ENCODE measurements at regions not wholly inside any gene's neighbourhood (a gene's known extent, or its start where the extent isn't known, plus 50 kb on each side); places are given as distances from the start of the nearest gene placed in this dataset.

DNA sequence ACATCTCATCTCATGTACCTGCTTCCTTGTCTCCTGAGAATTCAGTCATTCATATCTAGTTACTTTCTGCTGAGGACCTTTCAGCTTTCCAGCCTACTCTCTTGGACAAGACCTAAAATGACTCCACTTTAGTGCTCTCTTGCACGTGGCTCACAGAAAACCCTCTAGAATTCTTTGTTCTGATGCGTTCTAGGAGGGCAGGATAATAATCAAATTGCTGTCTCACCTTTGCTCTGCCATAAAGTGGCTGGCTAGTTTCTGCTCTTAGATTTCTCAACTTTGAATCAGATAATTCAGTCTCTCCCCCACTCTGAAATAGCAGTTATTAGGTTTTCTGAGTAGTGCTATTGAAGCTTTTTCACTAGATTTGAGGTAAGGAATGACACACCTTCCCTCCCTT lies 429.5 kb upstream of the FBXO33 start:
- DNase-seq (ENCODE audit: low spot score), result no peak

DNA sequence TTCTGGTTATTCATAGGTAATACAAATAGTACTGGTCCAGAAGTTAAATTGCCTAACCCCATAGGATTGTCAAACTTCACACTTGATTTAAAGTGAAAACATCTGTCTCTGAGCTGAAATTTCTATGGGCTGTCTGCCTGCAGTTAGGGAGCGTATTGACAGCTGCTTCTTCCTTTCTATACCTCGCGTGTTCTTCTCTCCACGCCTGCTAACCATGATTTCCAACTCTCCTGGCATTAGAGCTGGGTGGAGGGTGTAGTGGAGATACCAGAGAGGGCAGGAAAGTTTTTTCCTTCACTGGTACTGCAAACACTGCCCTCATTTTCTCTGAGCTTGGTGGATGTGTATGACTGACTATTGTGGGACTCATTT lies 429.0 kb upstream of the FBXO33 start:
- DNase-seq (ENCODE audit: low spot score), result no peak

DNA sequence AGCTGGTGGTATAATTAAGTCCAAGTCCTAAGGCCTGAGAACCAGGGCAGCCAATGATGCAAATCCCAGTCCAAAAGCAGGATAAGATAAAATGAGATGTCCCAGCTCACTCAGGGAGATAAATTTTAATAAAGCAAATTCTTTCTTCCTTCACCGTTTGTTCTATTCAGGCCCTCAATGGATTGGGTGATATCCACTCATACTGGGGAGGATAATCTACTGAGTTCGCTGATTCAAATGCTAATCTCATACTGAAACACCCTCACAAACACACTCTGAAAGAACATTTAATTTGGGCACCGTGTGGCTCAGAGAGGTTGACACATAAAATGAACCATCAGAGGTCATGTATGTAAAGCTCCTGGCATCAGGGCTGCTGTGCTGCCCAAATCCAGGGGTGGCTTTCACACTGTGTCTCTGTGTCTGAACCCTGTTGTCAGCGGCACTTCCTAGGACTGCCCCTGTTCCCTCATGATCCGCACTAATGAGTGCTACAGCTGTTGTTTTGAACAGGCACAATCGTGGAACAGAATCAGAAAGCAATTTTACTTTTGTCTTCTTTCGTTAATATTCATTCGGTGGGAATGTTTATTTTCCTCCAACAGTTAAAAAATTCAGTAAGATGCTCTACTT lies 428.5 kb upstream of the FBXO33 start:
- no peak for DNase-seq (ENCODE audit: low spot score)

DNA sequence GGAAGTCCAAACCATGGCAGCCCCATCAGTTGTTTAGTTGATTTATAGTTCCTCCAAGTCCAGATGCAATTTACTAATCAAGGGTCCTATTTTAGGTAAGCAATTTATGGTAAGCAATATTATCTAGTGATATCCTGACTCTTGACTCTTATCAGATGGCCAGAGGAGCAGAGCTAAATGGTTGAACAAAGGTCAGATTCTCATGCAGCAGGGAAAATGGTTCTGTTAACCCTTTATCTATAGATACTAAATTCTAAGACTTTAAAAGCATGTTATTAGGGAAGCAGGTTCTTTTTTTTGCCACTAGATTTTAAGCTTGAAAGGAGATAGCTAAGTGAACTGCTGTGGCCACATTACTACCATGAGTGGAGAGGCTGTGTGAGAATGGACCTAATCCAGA lies 427.1 kb upstream of the FBXO33 start:
- DNase-seq (ENCODE audit: low spot score), result no peak

DNA sequence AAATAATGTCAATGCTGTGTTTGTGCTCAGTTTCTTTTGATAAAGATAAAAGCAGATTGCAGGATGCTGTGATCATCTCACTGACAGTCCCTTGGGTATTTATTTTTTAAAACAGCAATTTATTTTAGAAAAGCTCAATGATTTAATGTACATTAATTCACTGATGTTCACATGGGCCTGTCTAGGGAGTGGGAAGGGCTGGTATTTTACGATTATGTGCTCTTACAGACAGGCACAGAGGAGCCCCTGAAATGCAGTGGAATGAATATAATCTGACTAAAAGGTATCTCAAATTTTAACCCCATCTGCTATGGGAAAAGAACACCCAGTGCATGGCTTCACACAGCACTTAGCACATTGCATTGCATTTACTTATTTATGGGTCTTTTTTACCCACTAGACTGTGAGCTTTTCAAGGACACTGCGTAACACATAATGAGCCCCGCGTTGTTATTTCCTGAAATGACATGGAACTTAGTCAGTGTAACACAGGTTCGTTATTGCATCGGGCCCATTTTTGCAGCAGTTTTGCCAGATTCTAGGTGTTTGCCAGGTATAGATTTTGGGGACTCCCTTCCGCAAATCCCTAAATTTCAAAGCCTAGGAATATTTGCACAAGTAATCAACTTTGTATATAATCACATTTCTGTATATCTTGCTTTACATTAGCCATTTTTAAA lies 425.3 kb upstream of the FBXO33 start:
- DNase-seq (ENCODE audit: low spot score), result no peak

DNA sequence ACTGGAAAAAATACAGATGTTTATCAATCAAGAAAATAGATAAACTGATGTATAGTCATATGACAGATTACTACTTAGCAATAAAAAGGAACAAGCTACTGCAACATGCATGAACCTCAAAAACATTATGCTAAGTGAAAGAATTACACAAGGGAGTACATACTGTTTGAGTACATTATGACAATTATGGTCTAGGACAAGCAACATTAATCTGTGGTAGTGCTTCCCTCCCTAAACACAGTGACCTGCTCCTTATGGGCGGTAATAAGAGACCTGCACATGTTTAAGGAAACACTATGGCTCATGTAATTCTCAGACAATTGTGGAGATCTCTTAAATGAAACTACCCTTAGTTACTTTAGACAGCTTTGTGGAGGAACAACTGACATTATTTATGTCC lies 421.2 kb upstream of the FBXO33 start:
- no peak for DNase-seq (ENCODE audit: low spot score)

DNA sequence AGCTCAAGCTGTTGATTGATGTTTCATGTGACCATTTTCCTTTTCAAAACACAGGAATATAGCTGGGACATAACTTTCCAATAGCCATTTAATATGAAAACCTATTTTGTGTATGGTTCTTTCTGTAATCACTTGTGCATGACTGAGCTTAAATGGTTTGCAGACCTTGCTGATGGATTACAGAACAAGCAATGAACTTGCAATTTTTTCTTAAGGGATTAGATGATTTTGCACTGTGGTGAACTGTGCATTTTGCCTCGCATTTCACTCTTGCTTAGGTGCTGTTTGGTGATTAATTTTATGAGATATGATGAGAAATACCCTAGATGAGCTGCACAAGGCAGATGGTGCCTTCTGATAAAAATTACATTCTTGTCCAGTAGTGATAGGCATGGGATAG lies 419.0 kb upstream of the FBXO33 start:
- DNase-seq (ENCODE audit: low spot score), result no peak

DNA sequence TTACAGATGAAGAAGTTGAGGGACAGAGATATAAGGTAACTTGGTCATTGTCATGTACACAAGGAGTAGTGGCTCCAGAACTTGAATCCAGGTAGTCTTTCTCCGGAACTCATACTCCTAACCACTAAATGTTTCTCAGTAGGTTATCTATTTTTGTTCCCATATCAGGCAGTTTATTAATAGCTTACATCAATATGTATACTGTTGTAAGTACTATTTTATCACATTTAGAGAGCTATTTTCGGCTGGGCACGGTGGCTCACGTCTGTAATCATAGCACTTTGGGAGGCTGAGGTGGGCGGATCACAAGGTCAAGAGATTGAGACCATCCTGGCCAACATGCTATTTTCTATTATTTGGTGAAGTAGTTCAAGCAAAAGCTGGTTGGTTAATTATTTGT lies 415.6 kb upstream of the FBXO33 start:
- DNase-seq (ENCODE audit: low spot score), result no peak

DNA sequence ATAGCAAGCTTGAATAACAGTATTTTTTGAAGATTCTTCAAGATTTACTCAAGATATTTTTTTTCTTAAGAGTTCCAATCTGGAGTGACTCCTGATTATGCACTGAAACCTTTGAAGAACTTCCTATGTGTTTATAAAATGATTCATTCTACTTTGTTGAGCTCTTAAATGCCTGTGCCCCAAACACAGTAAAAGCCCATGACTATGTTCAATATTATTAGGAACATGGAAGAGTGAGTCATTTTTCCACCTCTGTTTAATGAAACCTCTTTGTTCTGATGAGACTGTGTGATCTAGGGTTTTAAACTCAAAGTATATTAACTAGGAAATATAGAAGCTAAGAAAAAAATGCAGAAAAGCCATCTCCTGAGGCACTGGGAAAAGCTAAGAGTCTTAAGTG lies 415.0 kb upstream of the FBXO33 start:
- DNase-seq (ENCODE audit: low spot score), result no peak

DNA sequence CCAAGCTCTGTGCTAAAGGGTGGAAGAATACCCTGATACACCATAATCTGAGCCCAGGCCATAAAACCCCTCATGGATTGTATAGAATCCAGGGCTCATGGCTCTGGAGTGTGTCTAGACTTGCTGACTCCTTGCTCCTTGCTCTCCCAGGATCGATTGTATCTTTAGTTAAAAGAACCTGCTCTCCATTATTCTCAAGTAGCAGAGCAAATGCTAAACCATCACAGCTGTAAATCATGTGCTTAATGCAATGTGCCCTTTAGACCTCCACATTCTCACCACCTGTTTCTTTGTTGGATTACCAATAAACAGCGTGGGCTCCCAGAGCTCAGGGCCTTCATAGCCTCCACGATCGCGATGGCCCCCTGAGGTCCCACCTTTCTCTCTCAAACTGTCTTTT lies 411.6 kb upstream of the FBXO33 start:
- no peak for DNase-seq (ENCODE audit: low spot score)

DNA sequence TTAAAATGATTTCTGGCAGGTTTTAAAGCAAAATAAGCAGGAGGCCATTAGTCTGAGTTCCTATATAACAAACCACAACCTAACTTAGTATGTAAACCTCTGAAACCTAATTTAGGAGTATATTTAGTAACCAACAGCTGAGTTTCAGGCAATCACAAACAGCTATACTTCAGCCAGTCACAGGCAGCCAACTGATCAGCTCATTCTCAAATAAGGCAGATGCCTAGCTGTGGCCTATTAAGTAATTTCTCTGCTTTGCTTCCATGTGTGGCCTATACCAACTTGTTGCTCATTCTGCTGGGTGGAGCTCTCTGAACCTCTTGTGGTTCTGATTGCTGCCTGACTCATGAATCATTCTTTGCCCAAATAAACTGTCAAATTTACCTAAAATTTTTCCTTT lies 408.9 kb upstream of the FBXO33 start:
- DNase-seq (ENCODE audit: low spot score), result peak; percentile 27

DNA sequence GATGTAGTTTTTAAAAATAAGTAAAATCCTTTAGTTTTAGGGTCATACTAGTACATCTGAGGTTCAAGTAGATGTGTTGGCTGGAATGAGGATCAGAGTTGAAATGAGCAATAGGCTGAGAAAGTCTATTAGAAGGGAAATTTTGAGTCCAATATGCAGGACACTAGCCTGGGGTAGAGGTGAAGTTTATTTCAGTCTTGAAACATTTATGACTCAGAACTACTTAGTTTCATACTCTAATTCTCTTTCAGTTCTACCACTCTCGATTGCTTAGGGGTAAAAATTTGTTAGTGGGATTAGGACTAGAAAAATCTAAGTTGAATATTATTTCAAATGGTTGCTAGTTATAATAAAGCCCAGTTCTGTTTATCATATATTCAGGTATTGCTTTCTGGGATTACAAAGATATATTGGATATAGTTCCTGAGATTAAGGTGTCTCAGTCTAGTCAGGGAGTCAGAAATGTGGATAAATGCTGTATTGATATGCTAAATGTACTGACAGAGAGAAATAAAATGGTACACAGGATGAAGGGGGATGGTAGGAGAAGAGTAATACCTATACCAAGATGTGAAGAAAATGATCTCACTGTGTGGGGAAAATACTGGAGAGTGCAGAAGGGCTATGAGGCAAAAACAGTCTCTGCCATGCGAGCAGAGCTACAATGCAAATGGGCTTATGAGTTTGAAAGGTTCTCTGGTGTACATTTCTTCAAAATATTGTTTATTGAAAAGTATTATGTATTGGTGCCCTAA lies 395.8 kb upstream of the FBXO33 start:
- no peak for DNase-seq (ENCODE audit: low spot score)

DNA sequence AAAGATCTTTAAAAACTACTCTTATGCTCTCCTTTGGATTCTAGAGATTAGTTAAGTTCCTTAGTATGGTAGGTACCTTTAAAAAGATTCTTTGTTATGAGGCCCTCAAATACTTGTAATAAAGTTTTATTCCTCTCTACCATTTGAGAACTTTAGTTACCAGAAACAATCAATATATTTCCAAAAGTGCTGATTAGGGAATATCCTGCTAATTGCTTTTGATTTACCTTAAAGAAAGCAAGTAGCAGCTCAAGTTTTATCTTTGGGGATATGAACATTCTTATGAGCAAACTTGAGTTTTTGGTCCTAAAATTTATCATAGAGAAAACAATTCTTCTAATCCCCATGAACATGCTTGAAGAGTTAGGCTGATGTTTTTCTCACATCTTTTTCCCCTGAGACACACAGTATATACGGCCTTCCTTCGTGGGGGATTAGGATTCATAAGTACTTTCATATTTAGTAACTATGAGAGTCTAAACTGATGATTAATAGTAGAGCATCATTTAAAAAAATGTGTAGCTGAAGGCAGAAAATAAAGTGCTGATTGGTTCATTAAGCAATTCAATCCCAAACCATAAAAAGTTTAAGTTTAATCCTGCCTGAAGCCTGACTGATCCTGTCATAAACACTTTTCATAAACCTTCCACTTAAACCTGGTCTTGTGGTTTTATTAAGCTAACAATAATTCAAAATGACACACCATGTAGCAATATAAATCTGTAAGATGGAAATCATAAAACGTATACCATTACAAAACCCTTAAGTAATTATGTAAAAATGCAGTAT lies 380.5 kb upstream of the FBXO33 start:
- DNase-seq (ENCODE audit: low spot score), result no peak

DNA sequence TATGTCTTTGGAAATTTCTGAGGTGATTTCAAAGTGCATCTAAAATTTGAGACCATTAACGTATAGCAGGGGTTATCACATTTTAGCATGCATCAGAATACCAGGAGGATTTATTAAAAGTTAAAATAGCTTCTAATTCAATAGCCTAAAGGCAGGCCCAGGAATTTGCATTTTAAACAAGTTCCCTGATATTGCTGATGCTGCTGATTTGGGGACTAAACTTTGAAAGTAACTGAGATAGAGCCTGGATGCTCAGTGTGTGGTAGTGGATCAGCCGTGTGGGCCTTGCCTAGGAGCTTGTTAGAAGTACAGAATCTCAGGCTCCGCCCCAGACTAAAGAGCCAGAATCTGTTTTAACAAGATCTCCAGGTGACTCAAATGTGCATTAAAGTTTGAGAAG lies 375.0 kb upstream of the FBXO33 start:
- DNase-seq (ENCODE audit: low spot score), result no peak

DNA sequence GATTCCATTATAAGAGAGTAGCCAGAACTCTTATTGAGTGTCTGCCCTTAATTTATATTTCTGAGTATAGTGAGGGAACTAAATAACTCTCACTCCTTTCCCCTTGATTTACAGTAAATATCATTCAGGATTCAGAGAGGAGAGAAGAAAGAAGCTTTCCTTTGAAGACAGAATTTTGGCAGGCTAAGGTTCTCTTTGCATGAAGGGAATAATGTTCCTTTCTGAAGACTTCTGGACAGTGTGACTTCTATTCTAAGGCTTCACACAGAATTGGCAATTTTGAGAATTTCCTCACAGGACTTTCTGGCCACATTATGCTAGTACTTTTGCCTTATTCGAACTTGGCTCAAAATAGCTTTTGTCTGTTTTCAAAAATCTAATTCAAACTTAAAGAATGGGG lies 352.2 kb upstream of the FBXO33 start:
- DNase-seq (ENCODE audit: low spot score), result no peak

DNA sequence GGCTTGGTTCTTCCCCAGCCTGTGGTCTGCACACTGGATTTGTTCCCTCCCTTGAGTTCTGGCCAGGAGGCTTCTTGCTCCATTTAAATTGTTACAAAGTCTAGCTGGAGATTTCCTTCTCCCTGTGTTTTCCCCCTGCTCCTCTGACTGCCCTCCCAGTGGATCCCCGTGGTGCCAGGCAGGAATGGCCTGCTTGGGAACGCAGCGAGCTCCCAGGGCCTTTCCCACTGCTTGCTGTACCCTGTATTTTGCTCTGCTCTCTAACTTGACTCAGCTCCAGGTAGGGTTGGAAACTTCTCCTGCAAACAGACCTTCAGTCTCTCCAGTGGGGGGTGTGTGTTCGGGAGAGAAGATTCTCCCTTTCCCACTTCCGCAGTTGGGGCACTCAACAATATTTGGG lies 349.2 kb upstream of the FBXO33 start:
- DNase-seq (ENCODE audit: low spot score), result no peak

DNA sequence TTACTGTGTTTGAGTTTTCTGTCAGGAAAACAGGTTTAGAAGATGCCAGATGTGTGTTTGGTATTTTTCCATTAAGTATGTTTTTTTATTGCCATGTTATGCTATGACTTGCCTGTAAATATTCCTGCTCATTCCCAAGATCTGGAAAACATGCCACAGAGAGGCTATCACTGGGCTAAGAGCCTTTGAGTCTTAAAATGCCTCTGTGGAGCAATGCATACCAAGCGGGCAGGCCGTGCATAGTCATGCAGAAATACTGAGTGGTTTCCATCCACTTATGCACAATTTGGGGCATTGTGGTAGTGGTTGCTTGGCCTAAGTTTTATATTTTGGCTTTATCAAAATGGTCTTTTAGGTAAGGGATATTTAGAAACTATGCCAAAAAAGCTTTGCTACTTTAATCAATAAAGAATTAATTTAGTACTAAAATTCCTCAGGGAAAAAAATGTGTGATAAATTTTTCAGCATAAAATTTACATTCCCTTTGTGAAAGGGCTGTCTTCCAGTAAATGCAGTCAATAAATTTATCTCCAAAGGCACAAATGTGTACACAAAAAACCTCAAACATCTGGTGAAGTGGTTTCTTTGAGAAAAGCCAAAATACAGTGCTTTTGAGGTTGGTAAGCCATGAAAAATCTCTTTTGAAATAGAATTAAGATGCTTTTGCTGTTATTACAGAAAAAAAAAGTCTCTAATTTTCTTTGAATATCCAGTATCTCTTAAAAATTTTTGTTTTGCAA lies 341.3 kb upstream of the FBXO33 start:
- no peak for DNase-seq (ENCODE audit: low spot score)

DNA sequence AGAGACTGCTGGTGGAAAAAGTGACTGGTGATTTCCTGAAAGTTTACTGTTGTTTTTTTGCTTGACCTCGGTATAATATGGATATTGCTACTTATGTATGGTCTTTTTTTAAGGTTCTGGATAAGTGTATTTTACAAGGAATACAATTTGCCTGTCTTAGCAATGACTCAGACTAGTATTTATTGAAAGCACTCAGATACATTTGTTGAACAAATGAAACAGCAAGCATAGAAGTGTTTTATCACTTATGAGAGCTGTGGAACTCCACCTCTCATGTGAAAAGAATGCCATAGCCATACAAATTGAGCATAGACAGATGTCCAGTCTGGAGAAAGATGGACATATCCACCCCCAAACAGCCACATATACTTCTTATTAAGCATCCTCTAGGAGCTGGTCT lies 340.4 kb upstream of the FBXO33 start:
- DNase-seq (ENCODE audit: low spot score), result no peak

DNA sequence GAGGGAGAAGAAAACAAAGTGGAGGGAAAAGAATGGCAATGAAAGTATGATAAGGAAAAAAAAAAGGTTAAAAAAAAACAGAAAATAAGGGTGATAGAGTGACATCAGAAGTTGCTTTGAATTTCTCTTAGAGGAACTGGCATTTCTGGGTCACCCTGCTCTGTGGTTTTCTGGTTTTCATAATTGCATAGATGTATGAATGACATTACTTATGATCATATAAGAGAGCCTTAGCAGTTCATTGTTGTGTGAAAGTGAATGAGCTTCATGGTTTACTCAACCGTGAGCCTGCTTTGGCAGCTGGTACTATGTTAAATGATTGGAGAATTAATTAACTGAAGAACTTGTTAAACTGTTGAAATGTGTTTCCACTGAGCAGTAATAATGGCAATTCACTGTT lies 336.4 kb upstream of the FBXO33 start:
- DNase-seq (ENCODE audit: low spot score), result peak; percentile 2

DNA sequence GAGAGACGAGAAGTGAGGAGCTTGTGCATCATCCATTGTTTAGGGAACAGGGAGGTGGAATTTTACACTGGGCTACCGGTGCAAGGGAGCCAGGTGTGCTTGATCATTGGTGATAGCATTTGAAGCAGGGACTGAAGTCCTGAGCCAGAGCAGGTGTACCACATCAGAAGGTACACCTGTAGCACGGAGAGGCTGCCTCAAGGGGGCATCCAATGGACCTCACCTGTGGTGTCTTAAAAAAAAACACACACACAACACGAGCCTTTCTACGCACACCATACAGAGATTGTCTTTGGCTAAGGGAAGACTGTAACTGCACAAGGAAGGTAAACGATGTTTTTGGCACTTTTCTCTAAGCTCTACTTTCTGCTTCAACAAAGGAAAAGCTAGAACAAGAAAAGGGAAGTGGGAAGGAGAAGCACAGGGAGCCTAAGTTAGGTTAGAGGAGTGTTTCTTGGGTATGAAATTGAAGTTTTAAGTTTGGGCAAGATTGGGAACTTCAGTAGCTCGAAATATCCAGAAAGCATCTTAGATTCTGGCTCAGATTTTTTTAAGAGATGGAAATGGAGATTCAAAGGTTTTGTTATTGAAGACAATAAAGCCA lies 334.3 kb upstream of the FBXO33 start:
- no peak for DNase-seq (ENCODE audit: low spot score)

DNA sequence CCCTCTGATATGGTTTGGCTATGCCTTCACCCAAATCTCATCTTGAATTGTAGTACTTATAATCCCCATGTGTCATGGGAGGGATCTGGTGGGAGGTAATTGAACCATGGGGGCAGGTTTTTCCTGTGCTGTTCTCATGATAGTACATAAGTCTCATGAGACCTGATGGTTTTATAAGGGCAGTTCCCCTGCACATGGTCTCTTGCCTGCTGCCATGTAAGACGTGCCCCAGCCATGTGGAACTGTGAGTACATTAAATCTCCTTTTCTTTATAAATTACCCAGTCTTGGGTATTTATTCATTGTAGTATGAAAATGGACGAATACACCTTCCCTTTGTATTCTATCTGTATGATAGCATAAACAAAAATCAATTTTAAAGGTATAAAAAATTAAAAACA lies 333.4 kb upstream of the FBXO33 start:
- DNase-seq (ENCODE audit: low spot score), result no peak

DNA sequence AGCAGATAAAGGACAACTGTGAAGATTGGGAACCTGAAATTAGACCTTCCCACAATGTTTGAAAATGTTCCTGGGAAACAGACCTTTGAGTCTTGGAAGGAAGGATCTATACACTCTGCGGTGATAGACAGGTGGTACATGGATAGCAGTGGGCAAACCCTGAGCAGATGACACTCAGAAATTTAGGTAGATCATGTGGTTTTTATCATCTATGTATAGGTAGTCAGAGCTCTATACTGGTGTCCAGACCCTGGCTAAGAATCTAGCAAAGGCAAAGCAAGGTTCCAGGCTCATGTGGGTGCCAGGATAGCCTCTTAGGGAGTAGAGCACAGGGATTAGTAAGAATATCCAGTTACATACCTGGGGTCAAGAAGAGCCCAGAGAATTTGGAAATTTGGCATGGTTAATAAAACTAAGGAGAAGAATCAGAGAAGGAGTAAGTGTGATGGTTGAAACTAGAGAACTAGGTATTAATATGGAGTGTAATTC lies 331.2 kb upstream of the FBXO33 start:
- DNase-seq (ENCODE audit: low spot score), result no peak
